Ovary (tissue), 3 donors: ENCODE measurements at regions not wholly inside any gene's neighbourhood (a gene's known extent, or its start where the extent isn't known, plus 50 kb on each side); places are given as distances from the start of the nearest gene placed in this dataset.

Source experiments
- CTCF ChIP-seq, 3 donors: fragments of 450-650 bp in 2 of 3; fragments of 200-600 bp in 1 of 3; IDR thresholded peaks; one replicate each; pipeline versions ENCODE4 v1.5.1 to v1.8.0; 2016 to 2022; ENCODE audit warnings: antibody characterized with exemption in 3 of 3, mild to moderate bottlenecking in 1 of 3
- EP300 ChIP-seq: sonication (generic); formaldehyde crosslinking; IDR thresholded peaks from one replicate; pipeline ENCODE4 v1.6.1; 2017; ENCODE audit warnings: antibody characterized with exemption
- POLR2A ChIP-seq: fragments of 450-650 bp; IDR thresholded peaks from one replicate; pipeline ENCODE4 v1.6.1; 2017; ENCODE audit warnings: antibody characterized with exemption, mild to moderate bottlenecking, moderate library complexity
- donor health status: DM: no; HTN: no; CAD: no.

GRCh38 chr14:101320396-101320795, 240.9 kb upstream of the DIO3 start:
- TF ChIP-seq CTCF (IDR thresholded peaks at IDR 0.05) (no peak), POLR2A (no peak), EP300 (no peak)
